ENCODE measurements at regions not wholly inside any gene's neighbourhood (a gene's known extent, or its start where the extent isn't known, plus 50 kb on each side); places are given as distances from the start of the nearest gene placed in this dataset.

- no peak for TF ChIP-seq POLR2A (IDR thresholded peaks at IDR 0.05)
- TF ChIP-seq, protein P1, sequence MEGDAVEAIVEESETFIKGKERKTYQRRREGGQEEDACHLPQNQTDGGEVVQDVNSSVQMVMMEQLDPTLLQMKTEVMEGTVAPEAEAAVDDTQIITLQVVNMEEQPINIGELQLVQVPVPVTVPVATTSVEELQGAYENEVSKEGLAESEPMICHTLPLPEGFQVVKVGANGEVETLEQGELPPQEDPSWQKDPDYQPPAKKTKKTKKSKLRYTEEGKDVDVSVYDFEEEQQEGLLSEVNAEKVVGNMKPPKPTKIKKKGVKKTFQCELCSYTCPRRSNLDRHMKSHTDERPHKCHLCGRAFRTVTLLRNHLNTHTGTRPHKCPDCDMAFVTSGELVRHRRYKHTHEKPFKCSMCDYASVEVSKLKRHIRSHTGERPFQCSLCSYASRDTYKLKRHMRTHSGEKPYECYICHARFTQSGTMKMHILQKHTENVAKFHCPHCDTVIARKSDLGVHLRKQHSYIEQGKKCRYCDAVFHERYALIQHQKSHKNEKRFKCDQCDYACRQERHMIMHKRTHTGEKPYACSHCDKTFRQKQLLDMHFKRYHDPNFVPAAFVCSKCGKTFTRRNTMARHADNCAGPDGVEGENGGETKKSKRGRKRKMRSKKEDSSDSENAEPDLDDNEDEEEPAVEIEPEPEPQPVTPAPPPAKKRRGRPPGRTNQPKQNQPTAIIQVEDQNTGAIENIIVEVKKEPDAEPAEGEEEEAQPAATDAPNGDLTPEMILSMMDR (IDR thresholded peaks at IDR 0.05): no peak
Observed at GRCh38 chr11:37710031-37710430, 1112.0 kb upstream of the RAG2 start.

Measured in uterus (tissue), 2 donors.